ENCODE measurements at regions not wholly inside any gene's neighbourhood (a gene's known extent, or its start where the extent isn't known, plus 50 kb on each side); places are given as distances from the start of the nearest gene placed in this dataset.

DNA sequence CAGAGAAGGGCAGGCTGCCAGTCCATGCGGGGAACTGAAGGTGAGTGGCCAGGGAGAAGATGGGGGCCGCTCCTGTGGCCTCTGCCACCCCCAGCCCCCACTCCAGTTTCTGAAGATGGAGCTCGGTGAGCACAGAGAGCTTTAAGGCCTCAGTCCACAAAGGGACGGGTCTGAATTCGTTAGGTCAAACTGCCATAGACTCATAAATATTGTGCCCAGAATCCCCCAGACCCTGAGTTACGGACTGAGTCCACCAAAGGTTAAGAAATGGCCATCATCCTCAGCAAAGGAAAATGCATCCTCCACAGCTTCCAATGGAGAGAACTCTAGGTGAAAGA, 344.2 kb downstream of the BUD13 start:
- TF ChIP-seq POLR2A (IDR thresholded peaks at IDR 0.05; ENCODE audit: low read length): no peak
- TF ChIP-seq GATA1 (IDR thresholded peaks at IDR 0.05; ENCODE audit: low read depth, low read length): no peak

Data from erythroblast (primary cell).